ENCODE measurements at regions not wholly inside any gene's neighbourhood (a gene's known extent, or its start where the extent isn't known, plus 50 kb on each side); places are given as distances from the start of the nearest gene placed in this dataset.
"Not testable (repeated sequence)": the region's sequence is repeated elsewhere in the genome, so short reads cannot be mapped to it uniquely, and the experiment has no call there.

GRCh38 chr12:65694130-65694529, 130.2 kb upstream of the HMGA2 start:
- no peak for DNase-seq

- DNase-seq = no peak
Measured at GRCh38 chr12:65695113-65695865, 129.0 kb upstream of the HMGA2 start.

- DNase-seq = no peak
Measured at GRCh38 chr12:65696227-65696626, 128.1 kb upstream of the HMGA2 start.

- no peak for DNase-seq
Measured at GRCh38 chr12:65699251-65699650, 125.0 kb upstream of the HMGA2 start.

- DNase-seq = no peak
Measured at GRCh38 chr12:65703176-65703575, 121.1 kb upstream of the HMGA2 start.

- DNase-seq = no peak
Measured at GRCh38 chr12:65705380-65705876, 118.9 kb upstream of the HMGA2 start.

- no peak for DNase-seq
Measured at GRCh38 chr12:65707051-65707450, 117.2 kb upstream of the HMGA2 start.

- DNase-seq = no peak
Measured at GRCh38 chr12:65712260-65713004, 111.9 kb upstream of the HMGA2 start.

GRCh38 chr12:65715961-65716360, 108.3 kb upstream of the HMGA2 start:
- no peak for DNase-seq

GRCh38 chr12:65720136-65721130, 103.8 kb upstream of the HMGA2 start:
- no peak for DNase-seq

- no peak for DNase-seq
Measured at GRCh38 chr12:65721541-65722190, 102.6 kb upstream of the HMGA2 start.

GRCh38 chr12:65725376-65725775, 98.9 kb upstream of the HMGA2 start:
- no peak for DNase-seq

- DNase-seq = no peak
Measured at GRCh38 chr12:65728455-65728847, 95.8 kb upstream of the HMGA2 start.

- DNase-seq = no peak
Measured at GRCh38 chr12:65728848-65729793, 95.2 kb upstream of the HMGA2 start.

GRCh38 chr12:65731771-65732170, 92.5 kb upstream of the HMGA2 start:
- no peak for DNase-seq

GRCh38 chr12:65733643-65734042, 90.6 kb upstream of the HMGA2 start:
- not testable (repeated sequence) for DNase-seq

GRCh38 chr12:65734226-65734625, 90.1 kb upstream of the HMGA2 start:
- no peak for DNase-seq

GRCh38 chr12:65739606-65740005, 84.7 kb upstream of the HMGA2 start:
- DNase-seq = no peak

- DNase-seq = no peak
Measured at GRCh38 chr12:65740506-65740872, 83.8 kb upstream of the HMGA2 start.

GRCh38 chr12:65740873-65741600, 83.2 kb upstream of the HMGA2 start:
- no peak for DNase-seq

GRCh38 chr12:65741656-65742017, 82.6 kb upstream of the HMGA2 start:
- DNase-seq = no peak

All from NCI-H2107 (cell line).